CD4-positive, alpha-beta T cell (primary cell): ENCODE measurements at regions not wholly inside any gene's neighbourhood (a gene's known extent, or its start where the extent isn't known, plus 50 kb on each side); places are given as distances from the start of the nearest gene placed in this dataset.
"Not testable (repeated sequence)": the region's sequence is repeated elsewhere in the genome, so short reads cannot be mapped to it uniquely, and the experiment has no call there.

Experiments used
- ATAC-seq: fragments of 200-7000 bp; cut with Tn5 transposase; one replicate; pipeline ENCODE4 v1.10.0; 2022; ENCODE audit warnings: mild to moderate bottlenecking; ENCODE audit not compliant: poor library complexity
- CTCF ChIA-PET: fragments of 350-600 bp; sonication (Branson Sonifier 250); formaldehyde crosslinking; loops from one replicate; lab custom pipeline; 2021; ENCODE audit warnings: antibody characterized with exemption, inconsistent platforms; lab: Charles Lee
- POLR2A ChIA-PET: fragments of 350-600 bp; sonication (Branson Sonifier 250); formaldehyde crosslinking; loops from one replicate; lab custom pipeline; 2021; ENCODE audit warnings: antibody characterized with exemption, inconsistent platforms; lab: Charles Lee
- DNase-seq, 14 experiments: peaks; one replicate each; pipeline ENCODE4 v3.0.0-alpha.2; 2013 to 2020; ENCODE audit warnings: mixed read lengths in 2 of 14
- H3K27ac ChIP-seq, 2 donors: one replicate each; pipeline versions ENCODE4 v1.5.1 to v1.7.0; 2013; ENCODE audit warnings: low read length in 2 of 2, low read depth in 1 of 2, mild to moderate bottlenecking in 1 of 2
- H3K27me3 ChIP-seq, 2 experiments: 1 replicate in 1 of 2; 2 replicates in 1 of 2; pipeline versions ENCODE4 v1.6.1 to v1.7.0; 2013; ENCODE audit warnings: low read length in 2 of 2, control low read depth in 1 of 2, mild to moderate bottlenecking in 1 of 2, moderate library complexity in 1 of 2; ENCODE audit not compliant: insufficient read depth in 2 of 2, control insufficient read depth in 1 of 2
- H3K36me3 ChIP-seq: one replicate; pipeline ENCODE4 v1.6.1; 2013; ENCODE audit warnings: low read length, control low read depth; ENCODE audit not compliant: insufficient read depth
- H3K4me1 ChIP-seq: one replicate; pipeline ENCODE4 v1.6.1; 2013; ENCODE audit warnings: low read length, control low read depth; ENCODE audit not compliant: insufficient read depth
- H3K4me3 ChIP-seq: one replicate; pipeline ENCODE4 v1.5.1; 2013; ENCODE audit warnings: mild to moderate bottlenecking, low read length, moderate library complexity
- H3K9me3 ChIP-seq, 2 experiments: 1 replicate in 1 of 2; 2 replicates in 1 of 2; pipeline versions ENCODE4 v1.6.1 to v1.7.0; 2013; ENCODE audit warnings: low read length in 2 of 2, mild to moderate bottlenecking in 2 of 2, control low read depth in 1 of 2, moderate library complexity in 1 of 2; ENCODE audit not compliant: control insufficient read depth in 1 of 2, insufficient read depth in 1 of 2
- H3K27ac Mint-ChIP-seq: one replicate; pipeline ENCODE4 v1.8.0; 2020; ENCODE audit warnings: mixed read lengths
- H3K27me3 Mint-ChIP-seq: one replicate; pipeline ENCODE4 v1.8.0; 2021; ENCODE audit warnings: mixed read lengths
- H3K36me3 Mint-ChIP-seq: one replicate; pipeline ENCODE4 v1.8.0; 2021; ENCODE audit warnings: low read depth, mixed read lengths
- H3K4me1 Mint-ChIP-seq: one replicate; pipeline ENCODE4 v1.8.0; 2021; ENCODE audit warnings: low read depth, mixed read lengths
- H3K4me3 Mint-ChIP-seq: one replicate; pipeline ENCODE4 v1.8.0; 2020; ENCODE audit warnings: mild to moderate bottlenecking, mixed read lengths
- H3K9me3 Mint-ChIP-seq: one replicate; pipeline ENCODE4 v1.8.0; 2020; ENCODE audit warnings: mixed read lengths
- CTCF ChIP-seq: fragments of 200-600 bp; IDR thresholded peaks from one replicate; pipeline ENCODE4 v1.8.0; 2022; ENCODE audit warnings: antibody characterized with exemption, mild to moderate bottlenecking
- intact Hi-C, 2 experiments: fragments of 100-400 bp; cut with DNase I in 1 of 2; cut with micrococcal nuclease in 1 of 2; formaldehyde crosslinking; loops; one replicate each; pipeline versions ENCODE4 v1.15.1 to v1.9.0; 2023 to 2025; cut with DNase I, micrococcal nuclease

- no peak for TF ChIP-seq CTCF
- POLR2A ChIA-PET: no interaction called here
Observed at GRCh38 chr4:42237451-42237850, 85.0 kb upstream of the BEND4 start.

GRCh38 chr4:42248972-42249371 lies 96.5 kb upstream of the BEND4 start:
- no peak for TF ChIP-seq CTCF
- H3K36me3 ChIP-seq: no peaks in the 10 kb centered on the region
- peaks cover 20% of the 10 kb centered on the region for H3K27me3 Mint-ChIP-seq
- H3K4me1 ChIP-seq: no peaks in the 10 kb centered on the region
- H3K9me3 Mint-ChIP-seq: no peaks in the 10 kb centered on the region
- no peak overlapping the region for H3K27ac ChIP-seq
- peaks cover 0 to 3% of the 10 kb centered on the region in 2 experiments for H3K27me3 ChIP-seq
- no peaks in the 10 kb centered on the region for H3K4me1 Mint-ChIP-seq
- H3K36me3 Mint-ChIP-seq: no peaks in the 10 kb centered on the region
- no peak overlapping the region for H3K4me3 Mint-ChIP-seq
- H3K4me3 ChIP-seq: no peak overlapping the region
- intact Hi-C loops: no loop called here
- DNase-seq (no peak), ATAC-seq (no peak)
- no peaks in the 10 kb centered on the region for H3K9me3 ChIP-seq
- no peak overlapping the region for H3K27ac Mint-ChIP-seq
- CTCF ChIA-PET: no interaction called here
- POLR2A ChIA-PET: no interaction called here

More at GRCh38 chr4:42237451-42237850, 85.0 kb upstream of the BEND4 start:
- CTCF ChIA-PET: no interaction called here
- H3K4me3 ChIP-seq: no peak overlapping the region
- Mint-ChIP-seq H3K9me3 (no peaks in the 10 kb centered on the region), H3K27ac (no peak overlapping the region), H3K4me1 (no peaks in the 10 kb centered on the region), H3K27me3 (peaks cover 7% of the 10 kb centered on the region), H3K4me3 (no peak overlapping the region), H3K36me3 (no peaks in the 10 kb centered on the region)
- no peak overlapping the region for H3K27ac ChIP-seq
- no peak for DNase-seq
- H3K9me3 ChIP-seq: no peaks in the 10 kb centered on the region
- no peaks in the 10 kb centered on the region for H3K36me3 ChIP-seq
- no peaks in the 10 kb centered on the region for H3K4me1 ChIP-seq
- no peaks in the 10 kb centered on the region for H3K27me3 ChIP-seq
- intact Hi-C loops: no loop called here
- no peak for ATAC-seq

- TF ChIP-seq CTCF: no peak
- H3K9me3 Mint-ChIP-seq: no peaks in the 10 kb centered on the region
- H3K4me1 Mint-ChIP-seq: no peaks in the 10 kb centered on the region
- H3K27me3 Mint-ChIP-seq: peaks cover 20% of the 10 kb centered on the region
- ChIA-PET POLR2A (no interaction called here), CTCF (no interaction called here)
- H3K4me3 Mint-ChIP-seq: no peak overlapping the region
- intact Hi-C loops: no loop called here
- no peaks in the 10 kb centered on the region for H3K36me3 ChIP-seq
- no peak for DNase-seq
- no peak for ATAC-seq
- H3K27ac Mint-ChIP-seq: no peak overlapping the region
- no peak overlapping the region for H3K27ac ChIP-seq
- H3K4me3 ChIP-seq: no peak overlapping the region
- H3K4me1 ChIP-seq: no peaks in the 10 kb centered on the region
- H3K36me3 Mint-ChIP-seq: no peaks in the 10 kb centered on the region
- peaks cover 0 to 3% of the 10 kb centered on the region in 2 experiments for H3K27me3 ChIP-seq
- no peaks in the 10 kb centered on the region for H3K9me3 ChIP-seq
Observed at GRCh38 chr4:42252315-42252714, 99.9 kb upstream of the BEND4 start.

- H3K4me3 ChIP-seq, H3K36me3 ChIP-seq, CTCF ChIA-PET: not testable (repeated sequence)
Observed at GRCh38 chr4:42257645-42258044, 105.2 kb upstream of the BEND4 start.

More at GRCh38 chr4:42257645-42258044, 105.2 kb upstream of the BEND4 start:
- intact Hi-C loops, H3K9me3 ChIP-seq, H3K9me3 Mint-ChIP-seq, H3K4me1 ChIP-seq, H3K36me3 Mint-ChIP-seq, H3K27ac ChIP-seq, H3K27me3 ChIP-seq, H3K27ac Mint-ChIP-seq, H3K27me3 Mint-ChIP-seq, ATAC-seq, DNase-seq, H3K4me3 Mint-ChIP-seq, H3K4me1 Mint-ChIP-seq, POLR2A ChIA-PET: not testable (repeated sequence)
